AG04450 (cell line): ENCODE measurements at regions not wholly inside any gene's neighbourhood (a gene's known extent, or its start where the extent isn't known, plus 50 kb on each side); places are given as distances from the start of the nearest gene placed in this dataset.

ENCODE experiments used
- CTCF ChIA-PET: fragments of 300-600, 350-600 bp; formaldehyde crosslinking; extraction: SDS; loops from one replicate; lab custom pipeline; 2022; ENCODE audit warnings: antibody characterized with exemption, inconsistent platforms; lab: Charles Lee
- POLR2A ChIA-PET: fragments of 350-600 bp; formaldehyde crosslinking; extraction: SDS; loops from one replicate; lab custom pipeline; 2021; ENCODE audit warnings: antibody characterized with exemption, inconsistent platforms; lab: Yijun Ruan, JAX
- DNase-seq: peaks from one replicate; pipeline ENCODE4 v3.0.0-alpha.2; 2011; ENCODE audit warnings: low read depth, low spot score
- H3K27ac ChIP-seq: one replicate; pipeline ENCODE4 v1.5.1; 2012; ENCODE audit warnings: low read depth, low read length, control low read depth
- H3K27me3 ChIP-seq: one replicate; pipeline ENCODE4 v1.6.0; 2012; ENCODE audit warnings: low read length; ENCODE audit not compliant: control insufficient read depth, insufficient read depth
- H3K4me3 ChIP-seq: 2 replicates; pipeline ENCODE4 v1.5.1; 2011; ENCODE audit warnings: mild to moderate bottlenecking, low read depth, low read length, control low read depth
- H3K9me3 ChIP-seq: 2 replicates; pipeline ENCODE4 v1.5.1; 2012; ENCODE audit warnings: low read length; ENCODE audit not compliant: control insufficient read depth, insufficient read depth
- CTCF ChIP-seq: IDR thresholded peaks from 2 replicates; pipeline ENCODE4 v1.5.1; 2011; ENCODE audit warnings: low read depth, low read length, control low read depth, inconsistent platforms

- H3K27me3 ChIP-seq: no peaks in the 10 kb centered on the region
- ChIA-PET CTCF (no interaction called here), POLR2A (no interaction called here)
- no peak overlapping the region for H3K4me3 ChIP-seq
- no peak for TF ChIP-seq CTCF
- no peaks in the 10 kb centered on the region for H3K9me3 ChIP-seq
- DNase-seq: no peak
- no peak overlapping the region for H3K27ac ChIP-seq
Observed at GRCh38 chr9:107386396-107386795, 103.2 kb downstream of the KLF4 start.
